Midbrain (tissue), 1 donor: ENCODE measurements at regions not wholly inside any gene's neighbourhood (a gene's known extent, or its start where the extent isn't known, plus 50 kb on each side); places are given as distances from the start of the nearest gene placed in this dataset.
"Not testable (repeated sequence)": the region's sequence is repeated elsewhere in the genome, so short reads cannot be mapped to it uniquely, and the experiment has no call there.

Source experiments
- DNase-seq: peaks from one replicate; lab custom pipeline; 2025; lab: John Stamatoyannopoulos, UW

DNA sequence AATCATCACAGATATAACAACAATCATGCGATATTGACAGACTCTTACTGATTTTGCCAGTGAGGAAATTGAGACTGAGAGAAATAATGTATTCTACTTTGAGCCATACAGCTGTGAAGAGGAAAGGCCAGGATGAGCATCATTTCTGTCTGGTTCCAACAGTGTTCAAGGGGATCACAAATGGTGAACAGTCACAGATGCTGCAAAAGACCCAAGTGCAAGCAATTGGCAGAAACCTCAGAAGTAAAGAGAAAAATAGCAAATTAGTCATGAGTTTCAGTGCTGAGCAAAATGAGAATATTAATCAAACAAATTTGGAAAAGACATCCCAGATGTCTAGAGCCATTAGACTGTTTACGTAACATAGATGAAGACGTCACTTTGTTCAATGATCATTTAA lies 114.1 kb downstream of the RAB38 start:
- DNase-seq, result no peak

DNA sequence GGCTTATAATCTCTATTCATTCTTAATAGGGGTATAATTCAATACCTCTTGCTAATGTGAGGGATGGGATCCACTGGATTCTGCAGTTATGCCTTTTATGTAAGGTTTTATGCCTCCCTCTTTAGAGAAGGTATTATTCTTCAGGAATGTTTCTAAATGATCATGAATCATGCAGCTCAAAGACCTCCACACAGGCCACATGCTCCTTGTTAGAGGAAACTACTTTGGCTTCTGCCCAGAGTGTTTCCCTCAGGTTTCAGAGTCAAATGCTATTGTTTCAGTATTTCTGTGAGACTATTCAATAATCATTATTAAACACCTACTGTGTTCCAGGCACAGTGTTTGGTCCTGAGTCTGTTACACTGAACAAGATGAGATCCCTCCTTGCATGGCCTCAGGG lies 115.9 kb downstream of the RAB38 start:
- no peak for DNase-seq

DNA sequence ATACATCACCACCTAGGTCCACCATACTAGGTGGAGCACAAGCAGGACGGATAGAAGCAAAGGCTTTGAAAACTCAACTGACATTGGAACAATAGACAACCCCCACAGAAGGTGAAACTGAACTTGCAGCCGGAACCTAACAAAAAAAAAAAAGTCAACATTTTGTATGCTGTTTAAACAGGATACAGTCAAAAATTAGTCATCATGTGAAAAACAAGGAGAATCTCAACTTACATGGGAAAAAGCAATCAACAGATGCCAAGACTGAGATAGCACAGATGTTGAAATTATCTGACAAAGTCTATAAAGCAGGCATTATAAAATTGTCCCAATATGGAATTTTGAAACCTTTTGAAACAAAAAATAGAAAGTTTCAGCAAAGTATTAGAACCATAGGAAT lies 123.8 kb downstream of the RAB38 start:
- no peak for DNase-seq

DNA sequence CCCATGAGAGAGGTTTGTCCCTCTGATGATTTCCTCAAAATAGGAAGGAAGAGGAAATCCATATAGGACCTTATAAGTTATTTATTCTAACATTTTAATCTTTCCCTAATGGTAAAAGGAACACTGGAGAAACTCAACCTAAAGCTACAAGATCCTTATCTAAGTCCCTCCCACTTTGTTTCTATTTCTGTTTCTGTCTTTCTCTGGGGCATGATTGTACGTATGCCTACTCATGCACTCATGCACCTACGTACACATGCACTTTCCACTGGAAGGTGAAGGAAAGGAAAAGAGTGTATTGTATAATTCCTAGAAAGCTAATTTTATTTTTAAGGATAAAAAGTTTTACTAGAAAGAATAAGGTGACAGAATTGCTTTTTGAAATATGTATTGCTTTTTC lies 125.0 kb downstream of the RAB38 start:
- no peak for DNase-seq

DNA sequence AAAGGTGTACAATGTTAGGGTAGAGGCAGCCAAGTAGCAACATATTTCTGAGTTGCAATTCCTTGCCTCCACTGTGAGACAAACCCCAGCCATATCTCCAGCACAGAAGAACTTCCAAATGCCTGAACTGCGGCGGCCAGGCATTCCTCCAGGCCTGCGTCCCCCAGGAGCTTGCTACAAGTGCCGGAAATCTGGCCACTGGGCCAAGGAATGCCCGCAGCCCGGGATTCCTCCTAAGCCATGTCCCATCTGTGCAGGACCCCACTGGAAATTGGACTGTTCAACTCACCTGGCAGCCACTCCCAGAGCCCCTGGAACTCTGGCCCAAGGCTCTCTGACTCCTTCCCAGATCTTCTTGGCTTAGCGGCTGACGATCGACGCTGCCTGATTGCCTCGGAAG lies 130.0 kb downstream of the RAB38 start:
- not testable (repeated sequence) for DNase-seq

DNA sequence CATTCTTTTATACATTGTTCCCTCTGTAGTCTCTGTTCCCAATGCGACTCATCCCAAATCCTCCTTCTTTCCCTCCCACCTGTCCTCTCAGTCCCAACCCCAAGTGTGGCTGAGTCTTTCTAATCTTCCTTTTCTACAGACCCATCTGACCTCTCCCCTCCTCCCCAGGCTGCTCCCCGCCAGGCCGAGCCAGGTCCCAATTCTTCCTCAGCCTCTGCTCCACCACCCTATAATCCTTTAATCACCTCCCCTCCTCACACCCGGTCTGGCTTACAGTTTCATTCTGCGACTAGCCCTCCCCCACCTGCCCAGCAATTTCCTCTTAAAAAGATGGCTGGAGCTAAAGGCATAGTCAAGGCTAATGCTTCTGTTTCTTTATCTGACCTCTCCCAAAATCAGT lies 130.6 kb downstream of the RAB38 start:
- DNase-seq, result not testable (repeated sequence)

DNA sequence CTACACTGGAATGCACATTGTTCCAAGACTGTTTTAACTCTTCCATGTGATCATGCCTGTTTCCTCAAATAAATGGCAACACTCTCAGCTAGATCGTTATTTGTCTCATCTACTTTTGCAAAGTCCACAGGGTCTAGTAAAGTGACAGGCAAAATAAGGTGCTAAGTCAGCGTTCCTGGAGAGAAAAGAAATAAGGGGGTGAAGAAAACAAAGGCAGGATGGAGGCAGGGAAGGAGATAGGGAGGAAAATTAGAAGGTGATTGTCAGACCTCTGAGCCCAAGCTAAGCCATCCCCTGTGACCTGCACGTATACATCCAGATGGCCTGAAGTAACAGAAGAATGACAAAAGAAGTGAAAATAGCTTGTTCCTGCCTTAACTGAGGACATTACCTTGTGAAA lies 132.1 kb downstream of the RAB38 start:
- DNase-seq, result no peak

DNA sequence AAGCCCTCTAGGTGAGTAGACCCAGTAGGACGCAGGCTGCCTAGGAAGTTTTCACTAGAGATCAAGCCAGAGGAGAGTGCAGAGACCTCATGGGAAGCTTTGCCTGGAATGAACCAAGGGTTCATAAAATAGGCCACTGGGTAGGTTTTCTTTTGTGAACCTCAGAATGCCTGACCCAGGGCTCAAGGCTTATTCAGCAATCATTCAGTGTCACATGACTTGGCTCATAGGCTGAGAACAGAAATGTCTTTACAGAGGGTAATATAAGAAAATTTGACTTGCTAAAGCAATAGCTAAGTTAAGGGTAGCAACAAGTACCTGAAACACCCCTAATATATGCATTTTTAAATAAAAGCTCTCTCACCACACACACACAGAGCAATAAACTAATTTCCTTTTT lies 132.6 kb downstream of the RAB38 start:
- no peak for DNase-seq

DNA sequence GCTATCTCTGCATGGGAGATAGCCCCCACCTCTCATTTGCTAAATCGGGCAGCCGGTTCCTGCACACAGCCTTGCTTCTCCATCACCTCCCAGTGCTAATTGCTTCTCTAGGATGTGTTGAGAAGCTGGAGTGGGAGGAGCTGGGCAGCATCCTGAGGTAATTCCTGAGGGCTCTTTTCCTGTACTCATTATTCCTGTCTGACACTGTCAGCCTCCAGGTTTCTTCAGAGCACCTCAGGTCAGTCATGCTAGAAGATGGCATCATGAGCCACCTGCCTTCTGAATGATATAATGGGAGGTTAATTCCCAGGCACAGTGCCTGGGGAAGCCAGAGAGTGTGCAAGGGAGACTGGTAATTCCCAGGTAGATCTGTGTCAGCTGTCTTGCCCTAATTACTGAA lies 133.0 kb downstream of the RAB38 start:
- DNase-seq, result no peak

DNA sequence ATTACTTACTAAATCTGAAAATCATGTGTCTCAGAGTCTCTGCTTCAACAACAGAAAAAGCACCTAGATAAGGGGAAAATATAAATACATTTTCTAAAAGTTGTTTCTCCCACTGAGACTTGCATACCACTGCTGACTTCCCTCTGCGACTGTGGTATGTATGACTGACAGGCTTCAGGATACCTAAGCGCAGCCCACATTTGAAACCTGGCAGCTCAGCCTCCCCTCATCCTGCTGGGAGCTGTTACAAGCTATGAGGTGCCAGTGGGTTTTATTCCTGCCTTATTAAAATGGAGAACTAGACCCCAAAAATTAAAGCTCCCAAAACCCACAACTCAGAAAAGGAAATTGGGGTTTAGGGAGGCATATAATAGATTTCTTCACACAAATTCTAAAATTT lies 133.6 kb downstream of the RAB38 start:
- no peak for DNase-seq

DNA sequence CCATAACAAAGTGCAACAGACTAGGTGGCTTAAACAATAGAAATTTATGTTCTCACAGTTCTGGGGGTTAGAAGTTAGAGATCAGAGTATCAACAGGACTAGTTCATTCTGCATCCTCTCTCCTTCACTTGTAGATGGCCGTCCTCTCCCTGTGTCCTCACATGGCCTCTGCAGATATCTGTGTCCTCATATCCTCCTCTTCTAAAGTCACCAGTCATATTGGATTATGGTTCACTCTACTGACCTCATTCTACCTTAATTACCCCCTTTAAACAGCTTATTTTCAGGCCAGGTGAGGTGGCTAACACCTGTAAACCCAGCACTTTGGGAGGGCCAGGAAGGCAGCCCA lies 135.1 kb downstream of the RAB38 start:
- DNase-seq, result no peak

DNA sequence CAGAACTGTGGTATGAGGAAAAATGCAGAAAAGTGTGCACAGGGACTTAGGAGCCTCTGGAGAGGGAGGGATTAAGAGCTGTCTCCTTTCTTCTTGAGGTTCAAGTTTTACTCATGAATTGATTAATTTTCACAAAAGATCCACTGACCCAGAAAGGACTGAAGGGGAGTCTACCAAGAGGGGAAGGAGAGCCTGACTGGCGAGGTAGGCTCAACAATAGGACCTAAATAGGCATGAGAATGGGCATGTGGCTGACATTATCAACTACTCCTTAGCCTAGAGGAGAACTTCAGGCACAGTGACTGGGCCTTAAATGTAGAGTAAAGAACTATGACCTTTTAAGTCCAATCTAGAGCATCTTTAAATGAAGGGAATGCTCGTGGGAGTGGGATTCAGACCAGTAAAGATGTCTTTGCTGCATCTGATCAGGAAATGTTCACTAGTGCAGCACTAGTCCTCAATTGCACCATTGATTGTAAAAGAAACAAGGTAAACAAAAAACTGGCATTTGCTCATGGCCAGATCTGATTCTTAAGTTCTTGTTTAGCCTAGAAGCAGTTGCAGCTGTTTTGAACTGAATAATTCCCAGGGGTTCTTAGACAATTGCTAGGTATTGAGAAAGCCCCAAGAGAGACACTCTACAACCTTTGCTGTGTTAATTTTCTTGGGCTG lies 135.6 kb downstream of the RAB38 start:
- no peak for DNase-seq

DNA sequence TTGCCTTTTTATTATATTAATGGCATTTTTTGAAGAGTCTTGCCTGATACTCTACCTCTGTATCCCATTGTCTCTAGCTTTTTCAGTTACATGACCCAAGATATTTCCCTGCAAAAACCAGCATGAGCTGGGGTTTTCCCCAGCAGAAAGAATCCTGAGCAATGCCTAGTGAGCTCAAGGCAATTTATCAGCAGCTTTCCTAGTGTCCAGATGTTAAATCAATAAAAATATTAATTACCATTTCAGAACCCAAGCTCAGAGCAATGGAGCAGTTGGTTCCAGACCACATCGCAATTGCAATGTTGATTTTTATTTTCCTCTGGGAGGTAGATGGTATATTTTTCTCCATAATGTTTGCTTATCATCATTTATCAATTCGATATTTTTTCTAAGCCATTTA lies 137.2 kb downstream of the RAB38 start:
- no peak for DNase-seq

DNA sequence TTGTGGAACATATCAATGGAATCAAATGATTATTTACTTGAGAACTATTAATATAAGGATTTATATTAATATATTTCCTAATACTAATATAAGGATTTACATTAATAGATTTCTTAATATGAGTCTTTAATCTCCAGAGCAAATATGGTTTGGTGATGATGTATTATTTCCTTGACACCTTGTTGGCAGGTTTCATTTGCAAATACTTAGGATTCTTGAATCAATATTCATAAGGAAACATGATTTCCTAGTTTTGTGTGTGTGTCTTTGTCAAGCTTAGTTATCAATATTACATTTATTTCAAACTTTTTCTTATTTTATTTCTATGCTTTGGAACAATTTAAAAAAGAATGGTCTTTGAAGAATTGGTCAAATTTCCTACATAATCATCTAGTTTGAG lies 138.5 kb downstream of the RAB38 start:
- no peak for DNase-seq

DNA sequence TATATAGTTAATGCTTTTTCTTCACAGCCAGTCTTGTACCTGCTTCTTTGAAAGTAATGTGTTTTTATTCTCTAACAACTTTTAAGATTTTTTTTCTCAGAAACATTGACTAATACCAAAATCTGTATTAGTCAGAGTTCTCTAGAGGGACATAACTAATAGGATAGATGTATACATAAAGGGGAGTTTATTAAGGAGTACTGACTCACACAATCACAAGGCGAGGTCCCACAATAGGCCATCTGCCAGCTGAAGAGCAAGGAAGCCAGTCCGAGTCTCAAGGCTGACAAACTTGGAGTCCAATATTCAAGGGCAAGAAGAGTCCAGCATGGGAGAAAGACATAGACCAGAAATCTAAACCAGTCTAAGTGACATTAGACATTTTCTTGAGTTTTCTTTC lies 140.0 kb downstream of the RAB38 start:
- DNase-seq, result no peak

DNA sequence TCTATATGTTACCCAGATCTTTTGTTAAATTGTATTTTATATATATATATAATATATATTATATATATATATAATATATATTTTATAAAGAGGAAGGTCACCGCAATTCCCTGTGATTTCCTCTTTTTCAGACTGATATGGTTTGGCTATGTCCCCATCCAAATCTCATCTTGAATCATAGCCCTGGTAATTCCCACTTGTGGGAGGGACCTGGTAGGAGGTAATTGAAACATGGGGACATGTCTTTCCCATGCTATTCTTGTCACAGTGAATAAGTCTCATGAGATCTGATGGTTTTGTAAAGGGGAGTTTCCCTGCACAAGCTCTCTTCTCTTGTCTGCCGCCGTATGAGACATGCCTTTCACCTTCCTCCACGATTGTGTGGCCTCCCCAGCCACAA lies 157.6 kb downstream of the RAB38 start:
- DNase-seq, result no peak

DNA sequence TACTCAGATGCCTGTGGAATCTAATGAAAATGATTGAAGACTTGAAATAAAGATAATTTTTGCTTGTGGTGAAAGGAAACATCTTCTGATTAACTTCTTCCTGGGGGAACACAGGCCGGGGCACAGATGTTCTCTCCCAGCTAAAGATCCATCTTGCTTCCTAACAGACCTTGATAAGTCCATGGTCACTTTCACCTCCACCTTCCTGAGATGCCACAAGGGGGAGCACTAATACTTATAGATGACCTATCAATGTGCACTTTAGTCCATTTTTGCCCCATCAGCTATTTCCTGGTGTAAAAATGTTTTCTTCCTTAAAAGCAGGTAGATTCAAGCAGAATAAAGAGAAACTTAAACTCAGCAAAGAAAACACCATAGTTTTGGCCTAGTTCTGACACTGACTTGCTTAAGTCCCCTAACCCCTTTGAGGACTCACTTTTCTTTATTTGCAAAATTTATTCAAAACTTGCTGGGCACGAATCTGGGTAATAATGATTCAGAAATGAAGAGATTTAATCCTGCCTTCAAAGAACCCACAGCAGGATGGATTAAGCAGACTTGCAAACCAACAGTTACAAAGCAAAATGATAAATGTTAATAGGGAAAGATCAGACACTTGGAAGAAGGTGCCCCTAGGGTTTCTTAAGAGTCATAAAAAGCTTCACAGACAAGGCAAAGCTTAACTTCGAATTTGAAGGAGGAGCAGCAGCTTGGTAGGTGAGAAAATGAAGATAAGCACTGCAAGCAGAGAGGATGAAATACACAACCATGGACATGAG lies 158.7 kb downstream of the RAB38 start:
- peak; percentile 64 for DNase-seq

DNA sequence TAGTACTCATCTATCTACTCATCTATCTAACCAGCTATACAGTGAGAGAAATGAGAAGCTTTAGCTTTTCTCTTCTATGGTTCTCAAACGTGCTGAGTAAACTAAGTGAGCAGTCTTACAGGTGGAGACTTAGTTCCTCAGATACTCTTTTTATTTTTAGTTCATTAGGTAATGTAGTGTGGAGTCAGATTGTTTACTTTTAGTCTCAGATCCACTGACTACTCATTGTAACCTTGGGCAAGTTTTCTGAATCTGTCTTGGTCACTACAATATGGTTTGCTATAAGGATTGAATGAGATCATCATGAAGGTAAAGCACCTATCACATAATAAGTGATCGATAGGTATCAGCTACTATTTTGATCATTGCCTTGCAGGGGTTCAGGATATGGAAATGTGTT lies 160.1 kb downstream of the RAB38 start:
- no peak for DNase-seq

DNA sequence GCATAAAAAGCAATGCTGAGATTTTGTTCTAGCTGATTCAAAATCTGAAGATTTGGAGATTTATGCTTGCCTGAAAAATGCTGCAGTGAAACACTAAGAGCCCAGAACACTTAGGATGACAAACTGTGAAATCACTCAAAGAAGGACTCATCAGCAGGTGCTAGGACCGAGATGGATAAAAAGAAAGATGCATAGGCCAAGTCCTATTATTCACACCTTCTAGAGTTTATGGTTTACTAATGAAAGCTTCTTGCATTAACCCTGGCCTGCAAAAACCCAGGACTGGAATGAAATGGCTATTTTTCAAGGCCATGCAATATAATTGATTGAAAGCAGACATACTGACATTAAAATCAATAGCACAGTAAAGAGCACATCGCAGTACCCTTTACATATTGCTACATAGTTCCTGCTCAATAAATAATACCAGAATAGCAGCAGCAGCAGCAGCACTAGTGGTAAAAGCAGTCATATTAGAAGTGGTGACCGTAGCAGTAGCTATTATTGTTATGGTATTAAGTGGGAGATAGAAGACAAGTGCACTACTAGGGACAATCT lies 161.7 kb downstream of the RAB38 start:
- no peak for DNase-seq

DNA sequence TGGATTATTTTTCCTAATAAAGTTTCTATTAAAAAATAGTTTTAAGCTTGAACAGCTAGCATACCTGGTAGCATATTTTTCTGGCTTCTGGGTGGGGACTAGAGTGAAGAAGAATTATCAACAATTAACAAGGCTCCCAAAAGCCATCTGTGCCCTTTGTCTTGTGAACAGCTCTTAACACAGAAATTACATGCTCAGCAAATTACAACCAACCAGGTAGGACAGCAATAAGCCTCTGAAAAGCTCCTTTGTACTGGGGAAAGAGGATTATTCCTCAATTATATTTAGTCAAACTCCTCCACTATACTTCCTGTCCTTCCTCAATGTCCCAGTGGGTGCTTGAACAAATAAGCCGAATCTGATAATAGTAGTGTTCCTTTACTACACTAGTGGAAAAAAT lies 162.8 kb downstream of the RAB38 start:
- no peak for DNase-seq

DNA sequence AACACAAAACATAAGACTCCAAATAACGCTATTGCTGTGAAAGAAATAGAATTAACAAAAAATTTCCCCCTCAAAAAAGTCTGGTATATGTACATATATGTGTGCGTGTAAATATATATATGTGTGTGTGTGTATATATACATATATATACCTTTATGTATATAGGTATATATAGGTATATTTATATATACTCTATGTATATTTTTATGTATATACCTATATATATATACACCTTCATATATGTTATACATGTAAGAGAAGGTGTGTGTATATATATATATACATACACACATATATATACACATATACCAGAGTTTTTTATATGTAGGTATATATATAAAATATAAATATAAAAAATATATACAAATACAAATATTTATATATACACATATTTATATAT lies 199.2 kb downstream of the RAB38 start:
- DNase-seq, result no peak

DNA sequence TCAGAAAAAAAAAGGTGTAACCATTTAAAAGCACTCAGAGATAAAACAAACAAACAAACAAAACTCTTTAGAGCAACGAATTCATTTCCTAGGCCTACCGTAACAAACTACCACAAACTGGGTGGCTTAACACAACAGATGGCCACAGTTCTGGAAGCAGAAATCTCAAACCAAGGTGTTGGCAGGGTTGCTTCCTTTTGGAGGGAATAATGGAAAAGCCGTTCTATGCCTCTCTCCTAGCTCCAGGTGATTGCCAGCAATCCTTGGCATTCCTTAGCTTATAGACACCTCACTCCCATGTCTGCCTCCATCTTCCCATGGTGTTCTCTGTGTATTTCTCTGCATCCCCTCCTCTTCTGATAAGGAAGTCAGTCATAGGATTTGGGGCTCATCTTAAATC lies 200.4 kb downstream of the RAB38 start:
- no peak for DNase-seq

DNA sequence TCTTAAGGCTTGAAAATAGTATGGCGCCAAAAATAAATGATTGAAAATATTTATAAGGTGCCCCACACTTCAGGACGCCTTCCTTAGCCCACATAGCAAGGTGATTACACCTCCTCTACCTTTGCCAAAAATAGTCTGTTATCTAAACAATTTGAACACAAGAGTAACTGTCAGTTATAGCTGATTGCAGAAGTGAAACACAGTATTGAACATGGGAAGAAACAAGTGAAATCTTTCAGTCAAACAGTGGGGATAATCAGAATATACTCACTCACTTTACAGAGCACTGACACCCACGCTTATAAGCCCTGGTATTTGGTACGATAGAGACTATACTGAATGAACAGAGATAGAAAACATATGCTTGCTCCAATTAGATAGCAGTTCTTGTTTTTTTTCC lies 203.1 kb downstream of the RAB38 start:
- DNase-seq, result no peak

DNA sequence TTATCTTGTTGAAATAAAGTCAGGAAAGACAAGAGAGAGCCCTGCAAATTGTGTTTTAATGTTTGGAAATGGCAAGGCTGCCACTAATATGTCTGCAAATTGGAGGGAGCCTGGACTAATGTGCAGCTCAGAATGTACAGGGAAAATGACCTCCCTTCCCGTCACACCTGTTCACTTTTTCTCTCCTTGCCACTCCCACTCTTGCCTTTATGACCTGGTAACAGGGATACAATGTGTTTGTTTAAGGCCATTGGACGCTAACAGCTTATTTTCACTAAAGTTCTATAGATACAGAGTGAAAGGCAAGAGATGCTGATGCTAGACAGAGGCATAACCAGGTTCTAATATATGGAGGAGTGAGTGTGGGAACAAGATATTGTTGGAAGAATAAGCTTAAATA lies 203.9 kb downstream of the RAB38 start:
- no peak for DNase-seq
